ENCODE measurements at regions not wholly inside any gene's neighbourhood (a gene's known extent, or its start where the extent isn't known, plus 50 kb on each side); places are given as distances from the start of the nearest gene placed in this dataset.
A peak's percentile ranks its signal among the peaks of the same experiment; 100 is the strongest.
"Not testable (repeated sequence)": the region's sequence is repeated elsewhere in the genome, so short reads cannot be mapped to it uniquely, and the experiment has no call there.

DNA sequence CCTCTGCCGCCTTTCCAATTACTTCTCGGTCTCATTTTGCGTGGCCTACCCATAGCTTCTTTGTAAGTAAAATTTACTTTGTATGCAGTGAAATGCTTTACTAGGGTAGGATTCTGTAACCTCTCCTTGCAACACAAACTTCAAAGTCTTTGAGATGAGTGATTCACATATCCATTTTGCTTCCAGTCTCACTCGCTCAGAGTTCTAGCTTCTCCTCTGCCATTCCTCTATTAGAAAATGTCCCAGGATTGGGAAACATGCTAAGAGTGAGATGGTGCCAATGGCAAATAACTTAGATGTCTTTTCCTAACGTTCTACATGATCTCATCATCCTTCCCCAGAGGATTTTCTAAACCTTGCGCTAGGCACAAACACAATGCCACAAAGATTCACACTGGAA is 270.5 kb upstream of the SLC30A5 start:
- no peak for DNase-seq

DNA sequence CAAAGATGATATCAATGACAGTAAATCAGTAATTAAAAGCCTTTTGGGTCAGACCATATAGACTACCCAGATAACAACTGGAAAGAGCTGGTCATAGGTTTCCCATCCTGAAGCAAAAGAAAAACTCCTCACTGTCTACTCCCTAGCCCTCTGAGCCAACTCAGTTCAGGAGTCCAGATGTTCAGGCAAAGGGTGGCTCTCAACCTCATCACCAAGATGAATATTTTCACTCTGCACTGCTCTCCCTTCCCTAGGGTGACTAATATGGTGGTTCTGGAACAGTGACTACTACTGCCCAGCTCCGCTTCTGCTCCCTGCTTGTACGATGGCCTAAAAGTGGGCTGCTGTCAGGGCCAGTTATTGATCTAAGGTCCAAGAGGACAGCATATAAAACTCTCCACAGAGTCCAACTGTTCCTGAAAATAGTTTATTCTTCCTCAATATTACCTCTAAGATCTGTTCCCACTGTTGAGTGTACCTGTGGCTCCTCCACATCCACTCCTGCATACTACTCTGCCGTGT is 263.4 kb upstream of the SLC30A5 start:
- no peak for DNase-seq

DNA sequence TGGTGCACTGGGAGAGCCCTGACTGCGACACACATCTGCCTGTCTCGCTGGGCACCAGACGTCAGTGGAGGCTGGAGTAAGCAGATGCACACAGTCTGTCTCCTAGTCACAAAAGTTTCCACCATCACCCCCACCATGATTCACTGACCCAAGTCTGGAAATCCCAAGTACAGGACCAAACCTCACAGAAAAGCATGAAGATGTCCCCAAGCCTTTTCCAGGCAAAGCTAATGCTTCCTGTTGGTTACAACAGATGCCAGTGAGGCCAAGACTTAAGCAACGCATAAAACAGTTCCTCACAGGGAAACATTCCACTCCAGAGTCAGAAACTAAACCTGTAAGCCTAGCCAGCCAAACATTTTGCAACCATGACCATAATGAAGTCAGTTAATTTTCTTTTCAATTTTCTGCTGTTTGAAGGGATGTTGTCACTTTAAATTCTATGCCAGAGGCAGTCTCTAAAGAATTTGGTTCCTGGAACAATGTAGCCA is 259.3 kb upstream of the SLC30A5 start:
- no peak for DNase-seq

DNA sequence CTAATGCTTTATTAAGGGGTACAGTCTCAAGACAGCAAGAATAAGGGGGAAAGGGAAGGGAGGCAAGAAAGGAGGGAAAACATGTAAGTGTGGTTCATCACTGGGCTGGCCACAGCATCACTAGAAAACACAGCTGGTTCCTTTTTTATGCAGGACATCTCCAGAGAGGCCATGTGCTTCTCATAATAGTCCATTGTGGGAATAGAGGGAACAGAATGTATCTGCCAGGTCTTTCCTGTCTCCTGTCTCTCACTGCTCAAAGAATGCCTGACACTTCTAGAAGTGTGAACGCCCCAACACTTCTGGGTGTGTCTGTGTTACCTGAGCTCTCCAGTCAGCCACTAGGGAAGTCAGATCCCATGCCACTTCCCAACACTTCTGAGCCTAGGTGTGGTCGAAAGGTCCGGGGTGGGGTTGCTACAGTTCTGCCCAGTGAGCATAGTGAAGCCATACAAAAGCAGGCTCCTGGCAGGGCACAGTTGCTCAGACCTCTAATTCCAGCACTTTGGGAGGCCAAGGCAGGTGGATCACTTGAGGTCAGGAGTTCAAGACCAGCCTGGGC is 255.6 kb upstream of the SLC30A5 start:
- DNase-seq = no peak

DNA sequence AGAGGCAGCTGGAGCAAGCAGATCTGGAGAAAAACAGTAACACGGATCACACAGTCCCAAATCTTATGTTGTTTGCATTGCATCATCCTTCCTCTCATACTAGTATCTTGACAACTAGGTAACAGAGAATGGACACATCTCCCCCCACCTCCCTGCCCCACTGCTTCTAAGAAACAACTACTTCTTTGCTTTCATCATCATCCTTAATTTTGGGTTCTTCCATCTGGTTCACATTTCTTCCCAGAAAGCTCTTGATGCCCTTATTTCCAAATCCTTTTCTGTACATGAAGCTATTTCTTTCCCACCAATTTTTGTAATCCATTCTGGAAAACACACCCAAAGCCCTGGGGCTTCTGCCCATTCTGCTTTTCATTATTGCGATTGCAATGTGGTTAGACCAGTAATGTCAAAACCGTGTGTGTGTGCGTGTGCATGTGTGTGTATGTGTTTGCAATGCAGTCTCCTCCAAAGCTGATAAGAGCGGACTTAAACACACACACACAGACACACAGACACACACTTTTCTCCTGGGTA is 254.7 kb upstream of the SLC30A5 start:
- DNase-seq = peak; percentile 36

DNA sequence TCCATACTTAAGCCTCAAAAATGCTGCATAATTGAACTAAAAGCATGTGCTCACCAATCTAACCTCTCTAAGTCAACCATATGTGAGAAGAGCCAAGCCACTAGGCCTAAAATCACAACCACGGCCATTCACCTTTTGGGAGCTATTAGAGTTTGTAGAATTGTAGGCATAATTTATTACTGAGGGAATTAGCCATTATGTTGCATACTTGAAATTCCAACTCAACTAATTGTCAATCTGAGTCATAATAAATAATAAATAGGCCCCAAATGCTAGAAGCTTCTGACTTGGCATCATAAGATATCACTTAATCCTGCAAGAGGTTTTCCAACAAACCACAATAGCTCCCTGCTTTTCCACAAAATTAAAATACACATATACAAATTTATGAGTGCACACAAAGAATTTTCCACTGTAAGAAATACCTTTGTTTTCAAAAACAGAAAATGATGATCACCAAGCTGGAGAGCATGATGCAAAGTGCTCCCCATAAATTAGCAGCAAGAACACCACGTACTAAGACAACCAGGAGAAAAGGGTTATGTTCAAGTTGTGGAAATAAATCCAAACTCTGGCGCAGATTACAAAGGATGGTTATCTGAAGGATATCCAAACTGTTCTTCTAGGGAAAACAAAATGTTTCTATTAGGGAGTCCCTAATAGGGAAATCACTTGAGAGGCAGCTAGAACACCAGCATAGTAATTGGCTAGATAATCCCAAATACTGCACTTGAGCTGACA is 250.0 kb upstream of the SLC30A5 start:
- no peak for DNase-seq

DNA sequence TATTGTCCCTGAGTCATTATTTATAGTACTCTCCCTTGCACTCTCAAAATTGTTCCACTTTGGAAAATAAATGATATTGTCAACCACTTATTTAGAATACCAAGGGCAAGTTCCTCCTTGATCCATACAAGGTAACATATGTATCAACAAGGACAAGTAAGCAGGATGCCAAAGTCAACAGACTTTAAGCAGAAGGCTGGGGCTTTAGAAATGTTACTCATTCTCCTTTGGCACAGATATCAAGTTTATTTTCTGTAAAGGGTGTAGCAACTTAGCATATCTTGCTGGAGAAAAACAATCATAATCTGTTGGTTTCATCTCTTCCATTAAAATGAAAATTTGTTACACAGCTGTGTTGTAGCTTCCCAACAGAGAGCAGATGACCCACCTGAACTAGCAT is 248.7 kb upstream of the SLC30A5 start:
- DNase-seq = no peak

DNA sequence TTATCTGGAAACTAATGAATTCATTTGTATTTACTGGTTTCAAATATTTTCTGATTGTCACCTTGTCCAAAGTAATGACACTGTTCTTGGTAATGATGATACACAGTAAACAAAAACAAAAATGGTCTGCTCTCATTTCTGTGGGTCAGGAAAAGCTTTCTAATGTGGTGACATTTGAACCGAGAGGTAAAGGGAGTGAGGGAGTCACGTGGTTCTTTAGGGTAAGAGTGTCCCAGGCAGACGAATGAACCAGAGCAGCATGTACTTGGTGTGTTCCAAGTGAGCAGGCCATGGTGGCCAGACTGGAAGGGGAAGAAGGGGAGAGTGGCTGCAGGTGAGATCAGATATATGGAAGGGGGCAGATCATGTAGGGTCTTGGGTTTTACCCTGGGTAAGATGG is 247.0 kb upstream of the SLC30A5 start:
- no peak for DNase-seq

DNA sequence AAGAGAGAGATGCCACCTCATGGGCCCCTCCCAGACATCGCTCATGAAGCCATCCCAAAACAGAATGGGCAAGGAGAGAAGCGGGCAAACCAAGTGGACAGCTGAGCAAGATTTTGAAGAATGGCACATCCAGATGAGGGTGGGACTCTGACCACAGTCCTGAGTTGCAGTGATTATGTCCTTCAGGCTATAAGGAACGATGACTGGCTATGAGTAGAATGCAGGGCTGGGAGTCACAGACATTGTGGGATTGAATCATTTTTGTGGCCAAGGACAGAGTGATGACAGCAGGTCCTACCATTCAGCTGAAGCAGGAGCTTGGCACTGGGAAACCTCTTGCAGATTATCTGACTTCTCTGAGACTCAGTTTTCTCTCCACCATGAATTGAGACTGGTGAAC is 245.7 kb upstream of the SLC30A5 start:
- DNase-seq = no peak

DNA sequence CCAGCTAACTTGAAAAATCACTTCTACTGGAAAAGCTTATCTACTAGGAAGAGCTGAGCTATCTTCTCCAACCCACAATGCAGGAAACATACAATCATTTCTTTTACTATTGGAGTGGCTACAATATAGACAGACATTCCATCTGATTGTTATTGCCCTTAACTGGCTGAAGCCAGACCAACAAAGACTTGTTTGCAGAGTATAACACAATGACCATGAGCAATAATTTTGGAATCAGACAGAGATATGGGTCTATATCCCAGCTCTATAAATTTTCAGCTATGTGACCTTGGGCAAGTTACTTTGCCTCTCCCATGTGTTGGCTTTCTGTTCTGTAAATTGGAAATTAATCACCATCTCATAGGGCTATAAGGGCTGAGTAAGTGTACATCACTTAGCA is 244.7 kb upstream of the SLC30A5 start:
- no peak for DNase-seq

DNA sequence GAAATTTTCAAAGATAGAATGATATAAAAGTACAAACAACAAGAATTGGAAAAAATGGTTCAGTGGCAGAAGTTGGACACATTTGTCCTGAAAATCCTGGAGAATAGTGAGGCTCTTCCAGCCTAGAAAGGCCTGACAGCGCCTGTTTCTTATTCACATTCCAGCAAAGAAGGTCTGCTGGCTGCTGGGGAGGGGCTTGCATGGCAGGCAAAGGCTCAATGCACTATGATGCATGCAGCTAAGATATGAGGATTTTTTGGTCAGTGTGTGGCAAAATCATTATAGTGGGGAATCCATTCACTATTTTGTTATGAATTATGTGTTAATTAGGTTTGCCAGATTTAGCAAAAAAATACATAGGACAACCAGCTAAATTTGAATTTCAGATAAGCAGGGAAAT is 243.9 kb upstream of the SLC30A5 start:
- DNase-seq = no peak

DNA sequence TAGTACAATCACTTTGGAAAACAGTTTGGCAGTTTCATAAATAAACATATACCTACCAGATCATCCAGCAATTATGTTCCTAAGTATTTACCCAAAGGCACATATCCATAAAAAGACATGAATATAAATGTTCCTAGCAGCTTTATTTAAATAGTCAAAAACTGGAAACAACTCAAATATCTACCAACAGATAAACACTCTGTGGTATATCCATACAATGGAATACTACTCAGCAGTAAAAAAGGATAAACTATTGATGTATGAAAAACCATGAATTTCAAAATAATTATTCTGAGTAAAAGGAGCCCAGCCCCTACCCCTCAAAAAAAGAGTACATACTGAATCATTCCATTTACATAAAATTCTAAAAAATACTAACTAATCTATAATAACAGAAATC is 232.7 kb upstream of the SLC30A5 start:
- DNase-seq = no peak

DNA sequence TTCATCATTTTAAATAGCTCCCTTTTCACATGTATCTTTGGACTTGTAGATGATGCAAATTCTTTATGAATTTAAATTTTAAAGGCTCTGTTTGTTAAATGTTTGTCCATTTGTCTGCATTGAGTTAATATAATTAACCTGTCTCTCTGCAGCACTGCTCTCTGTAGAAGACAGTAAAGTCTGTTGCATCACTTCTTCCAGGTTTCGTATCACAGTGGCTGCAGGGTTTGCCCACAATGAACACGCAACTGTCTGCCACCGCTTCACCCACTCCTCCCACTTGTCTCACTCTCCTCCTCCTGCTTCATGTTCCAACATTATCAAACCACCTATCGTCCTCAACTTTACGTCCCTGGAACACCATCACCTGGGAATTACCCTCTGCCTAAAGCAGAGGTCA is 231.3 kb upstream of the SLC30A5 start:
- DNase-seq = no peak

DNA sequence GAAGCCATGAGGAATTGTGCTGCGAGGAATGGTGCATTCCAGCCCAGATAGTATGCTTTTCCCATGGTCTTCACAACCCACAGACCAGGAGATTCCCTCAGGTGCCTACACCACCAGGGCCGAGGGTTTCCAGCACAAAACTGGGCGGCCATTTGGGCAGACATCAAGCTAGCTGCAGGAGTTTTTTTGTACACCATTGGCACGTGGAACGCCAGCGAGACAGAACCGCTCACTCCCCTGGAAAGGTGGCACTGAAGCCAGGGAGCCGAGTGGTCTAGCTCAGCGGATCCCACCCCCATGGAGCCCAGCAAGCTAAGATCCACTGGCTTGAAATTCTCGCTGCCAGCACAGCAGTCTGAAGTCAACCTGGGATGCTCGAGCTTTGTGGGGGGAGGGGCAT is 228.6 kb upstream of the SLC30A5 start:
- DNase-seq = not testable (repeated sequence)

DNA sequence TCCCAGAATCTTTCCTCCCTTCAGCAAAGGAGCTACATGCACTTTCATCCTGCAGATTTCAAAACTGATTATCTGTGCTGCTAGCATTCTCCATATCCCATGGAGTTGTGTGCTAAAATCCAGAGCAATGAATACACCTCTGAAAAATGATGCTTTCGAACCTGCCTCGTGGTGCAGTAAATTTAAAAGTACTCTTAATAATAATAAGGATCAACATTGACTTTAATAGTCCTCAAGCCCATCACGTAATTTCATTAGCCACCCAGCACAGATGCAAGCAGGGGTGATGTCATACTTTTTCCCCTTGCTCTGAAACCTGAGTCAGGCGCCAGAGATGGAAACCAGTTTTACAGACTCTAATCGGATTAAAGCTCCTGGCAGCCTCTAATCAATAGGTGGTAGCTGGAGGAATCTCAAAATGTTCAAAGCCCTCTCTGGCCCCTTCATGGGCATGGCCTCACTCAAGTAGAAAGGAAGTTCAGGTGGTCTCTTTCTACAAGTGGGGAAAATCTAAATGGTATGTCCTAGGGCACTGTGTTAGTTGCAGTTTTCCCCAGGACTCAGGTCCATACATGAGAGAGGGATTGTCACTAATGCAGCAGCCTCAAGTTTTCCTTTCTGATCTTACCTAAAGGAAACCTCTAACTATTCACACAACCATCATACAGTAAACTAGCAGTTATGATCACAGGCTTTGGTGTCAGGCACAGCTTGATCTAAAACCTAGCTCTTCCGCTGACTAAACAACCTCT is 221.6 kb upstream of the SLC30A5 start:
- DNase-seq = no peak

DNA sequence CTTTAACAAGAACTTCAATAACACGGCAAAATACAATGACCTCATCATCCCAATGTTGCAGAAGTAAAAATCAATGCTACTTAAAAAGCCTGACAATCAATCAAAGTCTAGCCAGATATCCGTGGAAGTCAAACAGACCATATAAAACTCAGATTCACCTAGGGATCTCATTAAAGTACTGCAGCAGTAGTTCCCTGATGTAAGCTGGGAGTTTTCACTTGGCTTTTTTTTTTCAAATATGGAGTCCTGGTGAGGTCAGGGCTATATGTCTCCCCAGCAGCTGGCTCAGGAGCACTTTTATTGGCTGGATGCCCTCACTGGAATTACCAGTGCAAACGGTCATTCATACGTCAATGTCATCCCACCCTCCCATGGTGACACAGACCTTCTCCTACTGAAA is 220.6 kb upstream of the SLC30A5 start:
- DNase-seq = no peak

DNA sequence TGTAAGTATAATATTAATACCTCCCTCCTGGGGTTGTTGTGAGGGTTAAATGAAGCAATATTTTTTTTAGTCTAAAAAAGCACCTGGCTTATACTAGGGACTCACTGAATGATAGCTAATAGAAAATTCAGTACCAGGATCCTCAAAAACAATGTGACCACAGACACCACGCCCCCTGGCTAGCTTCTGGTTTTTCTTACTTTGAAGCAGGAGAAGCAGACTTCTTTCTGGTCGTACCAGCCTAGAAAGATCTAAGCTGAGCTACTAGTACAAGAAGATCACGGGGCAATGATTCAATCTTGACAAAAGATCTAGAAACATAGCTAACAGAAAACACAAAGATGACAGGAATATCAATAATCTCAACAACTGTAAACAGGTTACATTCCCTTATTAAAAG is 218.5 kb upstream of the SLC30A5 start:
- peak; percentile 22 for DNase-seq

DNA sequence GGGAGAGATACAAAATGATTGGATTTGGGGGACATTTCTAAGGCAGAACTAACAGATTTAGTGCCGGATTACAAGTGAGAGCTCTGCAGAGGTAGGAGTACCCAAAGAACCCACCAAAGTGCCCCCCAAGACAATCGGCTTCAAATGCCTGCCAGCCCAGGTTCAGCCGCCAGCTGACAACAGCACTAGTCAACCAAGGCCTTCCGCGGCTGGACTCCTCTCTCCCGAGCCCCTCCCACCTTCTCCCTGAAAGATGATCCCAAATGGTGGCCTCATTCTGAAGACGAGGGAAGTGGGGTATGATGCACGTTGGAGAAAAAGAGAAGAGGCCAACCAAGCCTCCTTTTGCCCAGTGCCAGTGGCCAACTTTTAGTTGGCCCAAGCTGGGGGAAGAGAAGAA is 210.4 kb upstream of the SLC30A5 start:
- no peak for DNase-seq

DNA sequence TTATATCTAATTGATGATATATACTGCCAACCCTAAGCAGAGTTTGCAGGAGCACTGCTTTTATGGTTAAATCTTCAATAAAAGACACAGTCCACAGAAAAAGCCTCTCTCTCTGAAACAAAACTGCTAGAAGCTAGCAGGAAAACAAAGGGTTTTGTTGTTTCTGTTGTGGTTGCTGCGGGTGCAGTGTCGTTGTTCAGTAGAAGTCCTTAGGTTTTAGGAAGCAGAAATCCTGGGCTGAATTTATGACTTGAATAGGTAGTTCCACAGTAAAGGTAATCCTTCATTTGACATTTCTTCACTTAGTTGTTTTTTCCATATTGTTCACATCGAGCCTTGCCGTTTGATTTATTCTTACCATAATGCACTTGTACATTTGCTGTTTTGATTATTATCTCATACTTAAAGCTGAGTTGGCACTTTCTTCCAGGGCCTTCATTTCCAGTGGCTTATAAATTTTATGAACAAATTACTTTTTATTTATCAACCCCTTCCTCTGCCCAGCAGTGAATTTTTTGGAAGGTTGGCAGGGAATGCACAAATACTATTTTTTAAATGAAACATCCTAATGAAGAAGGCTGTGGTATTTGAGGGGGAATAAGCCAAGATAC is 209.6 kb upstream of the SLC30A5 start:
- no peak for DNase-seq

DNA sequence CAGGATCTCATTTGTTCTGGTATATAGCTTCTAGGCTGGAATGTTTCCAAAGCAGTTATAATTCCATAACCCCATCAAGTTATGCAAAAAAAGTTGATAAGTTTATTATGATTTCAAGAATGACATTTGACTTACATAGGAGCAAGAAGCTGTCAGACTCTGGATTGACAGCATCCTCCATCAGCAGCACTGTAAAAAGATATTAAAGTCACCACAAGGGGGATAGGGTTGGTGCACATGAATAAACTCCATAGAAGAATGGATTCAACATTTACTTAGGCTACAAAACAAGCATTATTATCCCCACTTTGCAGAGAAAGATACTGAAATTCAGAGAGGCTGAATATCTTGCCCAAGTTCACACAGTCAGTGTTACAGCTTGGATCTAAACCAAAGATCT is 208.9 kb upstream of the SLC30A5 start:
- DNase-seq = peak; percentile 42

DNA sequence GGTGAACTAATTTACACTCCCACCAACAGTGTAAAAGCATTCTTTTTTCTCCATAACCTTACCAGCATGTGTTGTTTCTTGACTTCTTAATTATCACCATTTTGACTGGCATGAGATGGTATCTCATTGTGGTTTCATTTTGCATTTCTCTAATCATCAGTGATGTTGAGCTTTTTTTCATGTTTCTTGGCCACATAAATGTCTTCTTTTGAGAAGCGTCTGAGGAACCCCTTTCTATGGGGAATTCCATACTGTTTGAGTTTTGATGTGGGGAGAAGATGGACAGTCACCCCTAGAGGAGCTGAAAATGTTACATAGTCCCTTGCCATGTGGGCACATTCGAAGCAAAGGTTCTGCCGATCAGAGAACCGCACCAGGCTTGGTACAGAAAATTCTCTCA is 207.0 kb upstream of the SLC30A5 start:
- DNase-seq = no peak

DNA sequence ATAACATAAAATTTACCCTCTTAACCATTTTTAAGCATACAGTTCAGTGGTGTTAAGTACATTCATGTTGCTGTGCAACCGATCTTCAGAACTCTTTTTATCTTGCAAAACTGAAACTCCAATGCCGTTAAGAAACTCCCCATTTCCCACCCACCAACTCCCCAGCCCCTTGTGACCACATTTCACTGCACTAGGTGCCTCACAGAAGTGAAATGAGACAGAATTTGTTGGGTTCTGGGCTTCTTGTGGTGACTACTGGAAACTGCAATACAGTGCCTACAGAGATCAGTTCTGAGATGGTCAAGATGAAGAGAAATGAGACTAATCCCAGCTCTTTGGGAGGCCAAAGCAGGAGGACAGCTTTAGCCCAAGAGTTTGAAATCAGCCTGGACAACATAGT is 202.1 kb upstream of the SLC30A5 start:
- no peak for DNase-seq

DNA sequence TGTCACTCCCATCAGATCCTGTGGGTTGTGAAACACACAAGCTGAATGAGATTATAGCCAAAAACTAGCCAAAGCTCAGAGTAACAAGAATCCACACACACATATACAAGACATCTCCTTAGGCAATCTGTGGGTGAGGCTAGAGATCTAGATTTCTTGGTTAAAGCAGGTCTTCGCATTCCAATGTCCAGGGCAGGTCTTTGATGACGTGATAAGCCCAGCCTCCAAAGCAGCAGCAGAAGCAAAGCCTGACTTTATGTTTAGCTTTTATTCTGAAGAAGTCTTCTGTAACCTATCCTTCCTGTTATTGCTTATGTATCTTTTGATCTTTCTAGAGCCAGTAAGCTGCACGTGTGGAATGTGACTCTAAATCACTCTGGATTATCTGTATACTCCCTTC is 199.1 kb upstream of the SLC30A5 start:
- no peak for DNase-seq

Data from OCI-M1 (cell line).